Keratinocyte (primary cell): ENCODE measurements at regions not wholly inside any gene's neighbourhood (a gene's known extent, or its start where the extent isn't known, plus 50 kb on each side); places are given as distances from the start of the nearest gene placed in this dataset.

Experiments used
- DNase-seq: peaks from one replicate; pipeline ENCODE4 v3.0.0-alpha.2; 2011; ENCODE audit warnings: low read depth, missing footprints, low spot score
- FAIRE-seq: peaks from 2 replicates; lab custom pipeline; 2011; peaks lifted over from hg19 to GRCh38; lab: Jason Lieb, UNC
- H2AFZ ChIP-seq: 2 replicates; pipeline ENCODE4 v1.6.0; 2012; ENCODE audit warnings: low read length, control low read depth, inconsistent platforms; ENCODE audit not compliant: control insufficient read depth
- H3K27ac ChIP-seq: 2 replicates; pipeline ENCODE4 v1.5.1; 2011; ENCODE audit warnings: low read length; ENCODE audit not compliant: control insufficient read depth, insufficient read depth
- H3K27me3 ChIP-seq: 3 replicates; pipeline ENCODE4 v1.6.0; 2011; ENCODE audit warnings: low read length; ENCODE audit not compliant: control insufficient read depth, insufficient read depth; ENCODE audit errors: extremely low read depth
- H3K36me3 ChIP-seq, 2 experiments: 2 replicates in 1 of 2; 3 replicates in 1 of 2; pipeline ENCODE4 v1.5.1; 2011; ENCODE audit warnings: low read length in 2 of 2, mild to moderate bottlenecking in 1 of 2; ENCODE audit not compliant: control insufficient read depth in 2 of 2, insufficient read depth in 2 of 2; ENCODE audit errors: extremely low read depth in 1 of 2
- H3K4me1 ChIP-seq: 3 replicates; pipeline ENCODE4 v1.5.1; 2011; ENCODE audit warnings: low read length; ENCODE audit not compliant: control insufficient read depth, insufficient read depth; ENCODE audit errors: extremely low read depth
- H3K4me2 ChIP-seq: 3 replicates; pipeline ENCODE4 v1.6.0; 2011; ENCODE audit warnings: low read depth, low read length; ENCODE audit not compliant: control insufficient read depth, insufficient read depth; ENCODE audit errors: extremely low read depth
- H3K4me3 ChIP-seq, 3 experiments: fragments of 200-600 bp in 1 of 3; sonication (generic) in 1 of 3; 2 replicates in 2 of 3; 3 replicates in 1 of 3; pipeline ENCODE4 v1.5.1; 2011 to 2016; ENCODE audit warnings: low read length in 3 of 3, mild to moderate bottlenecking in 3 of 3, control low read depth in 2 of 3, inconsistent platforms in 1 of 3, low read depth in 1 of 3, mixed read lengths in 1 of 3, mixed run types in 1 of 3, moderate library complexity in 1 of 3; ENCODE audit not compliant: control insufficient read depth in 2 of 3, insufficient read depth in 2 of 3; ENCODE audit errors: extremely low read depth in 1 of 3
- H3K79me2 ChIP-seq: 2 replicates; pipeline ENCODE4 v1.6.0; 2012; ENCODE audit warnings: low read length; ENCODE audit not compliant: control insufficient read depth, insufficient read depth
- H3K9ac ChIP-seq: 3 replicates; pipeline ENCODE4 v1.6.0; 2011; ENCODE audit warnings: low read length; ENCODE audit not compliant: control insufficient read depth, insufficient read depth; ENCODE audit errors: extremely low read depth
- H3K9me1 ChIP-seq: 3 replicates; pipeline ENCODE4 v1.6.0; 2011; ENCODE audit warnings: low read length; ENCODE audit not compliant: control insufficient read depth, insufficient read depth; ENCODE audit errors: extremely low read depth
- H3K9me3 ChIP-seq: 2 replicates; pipeline ENCODE4 v1.5.1; 2012; ENCODE audit warnings: low read depth, low read length; ENCODE audit not compliant: control insufficient read depth
- H4K20me1 ChIP-seq: 3 replicates; pipeline ENCODE4 v1.6.0; 2011; ENCODE audit warnings: low read length; ENCODE audit not compliant: control insufficient read depth, insufficient read depth; ENCODE audit errors: extremely low read depth
- CTCF ChIP-seq, 3 experiments: IDR thresholded peaks in 1 of 3; conservative IDR thresholded peaks in 1 of 3; optimal IDR thresholded peaks in 1 of 3; 2 replicates in 2 of 3; 3 replicates in 1 of 3; pipeline versions ENCODE3 to v1.5.1; 2011; ENCODE audit warnings: low read length in 3 of 3, mild to moderate bottlenecking in 3 of 3, moderate library complexity in 2 of 3, control low read depth in 1 of 3, inconsistent platforms in 1 of 3; ENCODE audit not compliant: insufficient read depth in 2 of 3; ENCODE audit errors: extremely low read depth in 1 of 3
- EZH2 ChIP-seq: IDR thresholded peaks from one replicate; pipeline ENCODE4 v1.6.1; 2012; ENCODE audit warnings: inconsistent platforms, mild to moderate bottlenecking, low read length, moderate library complexity
- dilution Hi-C: fragments of 300-500 bp; cut with MboI; formaldehyde crosslinking; loops from one replicate; pipeline ENCODE4 v1.7.0; 2020; ENCODE audit warnings: low sequenced_read_pairs; ENCODE audit not compliant: extremely low pct_ligation_motif_present

GRCh38 chr6:80438772-80439171 lies 332.3 kb downstream of the BCKDHB start:
- DNase-seq, result peak; percentile 81

GRCh38 chr6:80437801-80438200 lies 331.3 kb downstream of the BCKDHB start:
- Histone ChIP-seq H3K79me2 (no peaks in the 10 kb centered on the region), H3K4me2 (no peak overlapping the region), H3K27me3 (no peaks in the 10 kb centered on the region), H3K4me1 (peaks cover 31% of the 10 kb centered on the region), H2AFZ (no peak overlapping the region), H3K9ac (no peak overlapping the region), H4K20me1 (no peaks in the 10 kb centered on the region), H3K36me3 (no peaks in the 10 kb centered on the region), H3K4me3 (no peak overlapping the region), H3K9me1 (no peaks in the 10 kb centered on the region), H3K27ac (peak overlapping the region; percentile 71), H3K9me3 (no peaks in the 10 kb centered on the region)
- FAIRE-seq (peak; percentile 13), DNase-seq (no peak)
- TF ChIP-seq CTCF (optimal IDR thresholded peaks at IDR 0.05 in 1 of 3, IDR thresholded peaks at IDR 0.05 in 1 of 3, conservative IDR thresholded peaks at IDR 0.05 in 1 of 3; ENCODE audit: extremely low read depth in 1 of 3, insufficient read depth in 2 of 3, low read length in 3 of 3) (no peak), EZH2 (no peak)
- dilution Hi-C loops, result no loop called here

More at GRCh38 chr6:80438772-80439171, 332.3 kb downstream of the BCKDHB start:
- TF ChIP-seq CTCF (optimal IDR thresholded peaks at IDR 0.05 in 1 of 3, IDR thresholded peaks at IDR 0.05 in 1 of 3, conservative IDR thresholded peaks at IDR 0.05 in 1 of 3; ENCODE audit: extremely low read depth in 1 of 3, insufficient read depth in 2 of 3, low read length in 3 of 3) (no peak), EZH2 (no peak)
- Histone ChIP-seq H3K9me1 (no peaks in the 10 kb centered on the region), H3K4me3 (peak overlapping the region in 1 of 3 experiments; percentile 25), H3K27me3 (no peaks in the 10 kb centered on the region), H3K79me2 (no peaks in the 10 kb centered on the region), H3K36me3 (no peaks in the 10 kb centered on the region), H4K20me1 (no peaks in the 10 kb centered on the region), H2AFZ (no peak overlapping the region), H3K4me1 (peaks cover 31% of the 10 kb centered on the region), H3K9ac (peak overlapping the region; percentile 3), H3K4me2 (peak overlapping the region; percentile 57), H3K9me3 (no peaks in the 10 kb centered on the region), H3K27ac (peak overlapping the region; percentile 71)
- dilution Hi-C loops, result no loop called here
- peak; percentile 99 for FAIRE-seq
